ENCODE measurements at regions not wholly inside any gene's neighbourhood (a gene's known extent, or its start where the extent isn't known, plus 50 kb on each side); places are given as distances from the start of the nearest gene placed in this dataset.
"Not testable (repeated sequence)": the region's sequence is repeated elsewhere in the genome, so short reads cannot be mapped to it uniquely, and the experiment has no call there.

- no peak for DNase-seq
Observed at GRCh38 chr16:77009453-77009852, 181.5 kb upstream of the MON1B start.

- no peak for DNase-seq
Observed at GRCh38 chr16:77014441-77014840, 176.5 kb upstream of the MON1B start.

- DNase-seq: no peak
Observed at GRCh38 chr16:77030600-77030999, 160.4 kb upstream of the MON1B start.

- no peak for DNase-seq
Observed at GRCh38 chr16:77033516-77033915, 157.5 kb upstream of the MON1B start.

- no peak for DNase-seq
Observed at GRCh38 chr16:77035361-77035760, 155.6 kb upstream of the MON1B start.

GRCh38 chr16:77037696-77038347 is 153.2 kb upstream of the MON1B start:
- no peak for DNase-seq

GRCh38 chr16:77041468-77041867 is 149.5 kb upstream of the MON1B start:
- no peak for DNase-seq

GRCh38 chr16:77043076-77043475 is 147.9 kb upstream of the MON1B start:
- no peak for DNase-seq

- no peak for DNase-seq
Observed at GRCh38 chr16:77046206-77046605, 144.8 kb upstream of the MON1B start.

- DNase-seq: no peak
Observed at GRCh38 chr16:77048085-77048484, 142.9 kb upstream of the MON1B start.

GRCh38 chr16:77049577-77049976 is 141.4 kb upstream of the MON1B start:
- DNase-seq: no peak

GRCh38 chr16:77056597-77056996 is 134.4 kb upstream of the MON1B start:
- DNase-seq: not testable (repeated sequence)

- no peak for DNase-seq
Observed at GRCh38 chr16:77057161-77057774, 133.7 kb upstream of the MON1B start.

- no peak for DNase-seq
Observed at GRCh38 chr16:77059446-77059845, 131.5 kb upstream of the MON1B start.

GRCh38 chr16:77060614-77061013 is 130.4 kb upstream of the MON1B start:
- no peak for DNase-seq

GRCh38 chr16:77062878-77063675 is 127.9 kb upstream of the MON1B start:
- no peak for DNase-seq

- DNase-seq: no peak
Observed at GRCh38 chr16:77063676-77064016, 127.3 kb upstream of the MON1B start.

GRCh38 chr16:77064037-77064436 is 127.0 kb upstream of the MON1B start:
- no peak for DNase-seq

- no peak for DNase-seq
Observed at GRCh38 chr16:77066896-77067496, 124.0 kb upstream of the MON1B start.

GRCh38 chr16:77067900-77068299 is 123.1 kb upstream of the MON1B start:
- DNase-seq: no peak

GRCh38 chr16:77068402-77068801 is 122.6 kb upstream of the MON1B start:
- no peak for DNase-seq

- DNase-seq: no peak
Observed at GRCh38 chr16:77069929-77070328, 121.1 kb upstream of the MON1B start.

GRCh38 chr16:77070683-77071082 is 120.3 kb upstream of the MON1B start:
- DNase-seq: no peak

- no peak for DNase-seq
Observed at GRCh38 chr16:77076839-77077238, 114.2 kb upstream of the MON1B start.

Data from CD4-positive, alpha-beta T cell treated with Interleukin-15 for 1 hour (primary cell).